ENCODE measurements at regions not wholly inside any gene's neighbourhood (a gene's known extent, or its start where the extent isn't known, plus 50 kb on each side); places are given as distances from the start of the nearest gene placed in this dataset.

GRCh38 chr9:102862478-102862877 is 132.7 kb upstream of the CYLC2 start:
- no peak for TF ChIP-seq POLR2A (IDR thresholded peaks at IDR 0.05)
- TF ChIP-seq CTCF (IDR thresholded peaks at IDR 0.05), result no peak
